OCI-LY7 (cell line): ENCODE measurements at regions not wholly inside any gene's neighbourhood (a gene's known extent, or its start where the extent isn't known, plus 50 kb on each side); places are given as distances from the start of the nearest gene placed in this dataset.

Experiments
- BruUV-seq: library from RNA; stranded (reverse); fragments of 400-500 nt; replicated peaks from 2 replicates; lab custom pipeline; 2021; lab: Mats Ljungman, UMichigan
- CTCF ChIA-PET: fragments of 300-600 bp; sonication (Branson Sonifier 250); formaldehyde crosslinking; loops from one replicate; lab custom pipeline; 2022; ENCODE audit warnings: antibody characterized with exemption; ENCODE audit not compliant: unreplicated experiment; lab: Charles Lee
- POLR2A ChIA-PET: fragments of 300-600 bp; sonication (Branson Sonifier 250); formaldehyde crosslinking; loops from one replicate; lab custom pipeline; 2022; ENCODE audit warnings: antibody characterized with exemption; lab: Charles Lee
- DNase-seq: peaks from one replicate; pipeline ENCODE4 v3.0.0-alpha.2; 2015; ENCODE audit warnings: low spot score
- H2AFZ ChIP-seq: fragments of 200-600 bp; sonication (generic), shearing (Covaris generic); 2 replicates; pipeline ENCODE4 v1.6.1; 2014; ENCODE audit warnings: mild to moderate bottlenecking, antibody characterized with exemption, low read length, moderate library complexity
- H3K27ac ChIP-seq: fragments of 200-600 bp; sonication (generic); 2 replicates; pipeline ENCODE4 v1.5.1; 2014; ENCODE audit warnings: mixed run types, low read depth, mild to moderate bottlenecking, moderate library complexity, low read length, inconsistent platforms; ENCODE audit not compliant: poor library complexity, severe bottlenecking
- H3K36me3 ChIP-seq: fragments of 200-600 bp; sonication (generic); 2 replicates; pipeline ENCODE4 v1.6.1; 2014; ENCODE audit warnings: mild to moderate bottlenecking, antibody characterized with exemption, low read length, moderate library complexity, mixed read lengths; ENCODE audit not compliant: insufficient read depth
- H3K4me1 ChIP-seq: fragments of 200-600 bp; sonication (generic); 2 replicates; pipeline ENCODE4 v1.5.1; 2014; ENCODE audit warnings: mild to moderate bottlenecking, low read length; ENCODE audit not compliant: insufficient read depth, poor library complexity, severe bottlenecking
- H3K4me2 ChIP-seq: fragments of 200-600 bp; sonication (generic); 2 replicates; pipeline ENCODE4 v1.6.1; 2014; ENCODE audit warnings: mild to moderate bottlenecking, low read length
- H3K4me3 ChIP-seq: fragments of 200-600 bp; sonication (generic); 2 replicates; pipeline ENCODE4 v1.5.1; 2014; ENCODE audit warnings: mild to moderate bottlenecking, low read depth, low read length; ENCODE audit not compliant: poor library complexity, severe bottlenecking
- H3K79me2 ChIP-seq: fragments of 200-600 bp; sonication (generic); 2 replicates; pipeline ENCODE4 v1.6.1; 2016; ENCODE audit warnings: low read depth, mild to moderate bottlenecking, low read length, moderate library complexity, mixed read lengths; ENCODE audit not compliant: insufficient read depth
- H3K9me2 ChIP-seq: fragments of 200-600 bp; sonication (generic); 2 replicates; pipeline ENCODE4 v1.6.1; 2016; ENCODE audit warnings: mild to moderate bottlenecking, low read length, mixed read lengths; ENCODE audit not compliant: insufficient read depth
- H3K9me3 ChIP-seq: fragments of 200-600 bp; sonication (generic); 2 replicates; pipeline ENCODE4 v1.6.1; 2014; ENCODE audit warnings: mild to moderate bottlenecking, mixed run types, low read length, mixed read lengths
- H4K20me1 ChIP-seq: fragments of 200-600 bp; sonication (generic); 2 replicates; pipeline ENCODE4 v1.6.1; 2014; ENCODE audit warnings: mild to moderate bottlenecking, antibody characterized with exemption, low read length, moderate library complexity, mixed read lengths; ENCODE audit not compliant: insufficient read depth
- EZH2phosphoT487 ChIP-seq: fragments of 200-600 bp; sonication (generic); IDR thresholded peaks from 2 replicates; pipeline ENCODE4 v1.6.1; 2018; ENCODE audit warnings: low read depth, borderline replicate concordance, mild to moderate bottlenecking, mixed run types, antibody characterized with exemption, low read length, moderate library complexity, mixed read lengths
- intact Hi-C: fragments of 100-400 bp; cut with micrococcal nuclease; formaldehyde crosslinking; loops from one replicate; pipeline ENCODE4 v1.10.0; 2022; ENCODE audit not compliant: unreplicated experiment
- TF ChIP-seq, protein P1 (sequence below): fragments of 200-600 bp; sonication (generic); conservative IDR thresholded peaks from 2 replicates; pipeline ENCODE4 v1.5.1; 2014; ENCODE audit warnings: mild to moderate bottlenecking, antibody characterized with exemption, low read length, moderate library complexity, mixed read lengths

DNA sequence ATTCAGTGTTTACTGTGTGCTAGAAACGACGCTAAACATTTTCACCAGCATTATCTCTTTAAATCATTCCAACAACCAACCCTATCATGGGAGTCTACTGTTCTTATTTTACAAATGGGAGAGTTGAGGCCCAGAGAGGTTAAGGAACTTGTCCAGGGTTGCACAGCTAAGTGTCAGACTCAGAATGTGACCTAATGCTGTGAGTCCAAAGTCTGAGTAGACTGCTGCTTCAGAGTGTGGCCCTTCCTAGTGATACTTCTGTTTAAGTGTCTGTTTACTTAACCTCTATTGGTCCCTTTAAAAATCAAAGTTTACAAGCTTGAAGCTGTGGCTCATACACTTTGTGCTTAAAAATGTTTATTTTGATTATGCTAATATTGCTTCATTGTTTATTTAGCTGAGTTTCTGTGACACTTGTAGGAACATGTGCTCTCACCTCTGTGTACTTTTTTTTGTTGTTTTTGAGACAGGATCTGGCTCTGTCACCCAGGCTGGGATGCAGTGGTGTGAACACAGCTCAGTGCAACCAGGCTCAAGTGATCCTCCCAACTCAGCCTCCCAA lies 84.4 kb upstream of the SYPL1 start:
- Histone ChIP-seq H4K20me1 (no peaks in the 10 kb centered on the region), H3K79me2 (no peaks in the 10 kb centered on the region), H3K4me2 (no peak overlapping the region), H3K27ac (no peak overlapping the region), H3K4me3 (no peak overlapping the region), H3K36me3 (no peaks in the 10 kb centered on the region), H3K9me3 (no peaks in the 10 kb centered on the region), H3K4me1 (no peaks in the 10 kb centered on the region), H2AFZ (no peak overlapping the region), H3K9me2 (no peaks in the 10 kb centered on the region)
- intact Hi-C loops = no loop called here
- no TSS peak for BruUV-seq
- DNase-seq = no peak
- no peak for TF ChIP-seq EZH2phosphoT487
- TF ChIP-seq, protein P1, sequence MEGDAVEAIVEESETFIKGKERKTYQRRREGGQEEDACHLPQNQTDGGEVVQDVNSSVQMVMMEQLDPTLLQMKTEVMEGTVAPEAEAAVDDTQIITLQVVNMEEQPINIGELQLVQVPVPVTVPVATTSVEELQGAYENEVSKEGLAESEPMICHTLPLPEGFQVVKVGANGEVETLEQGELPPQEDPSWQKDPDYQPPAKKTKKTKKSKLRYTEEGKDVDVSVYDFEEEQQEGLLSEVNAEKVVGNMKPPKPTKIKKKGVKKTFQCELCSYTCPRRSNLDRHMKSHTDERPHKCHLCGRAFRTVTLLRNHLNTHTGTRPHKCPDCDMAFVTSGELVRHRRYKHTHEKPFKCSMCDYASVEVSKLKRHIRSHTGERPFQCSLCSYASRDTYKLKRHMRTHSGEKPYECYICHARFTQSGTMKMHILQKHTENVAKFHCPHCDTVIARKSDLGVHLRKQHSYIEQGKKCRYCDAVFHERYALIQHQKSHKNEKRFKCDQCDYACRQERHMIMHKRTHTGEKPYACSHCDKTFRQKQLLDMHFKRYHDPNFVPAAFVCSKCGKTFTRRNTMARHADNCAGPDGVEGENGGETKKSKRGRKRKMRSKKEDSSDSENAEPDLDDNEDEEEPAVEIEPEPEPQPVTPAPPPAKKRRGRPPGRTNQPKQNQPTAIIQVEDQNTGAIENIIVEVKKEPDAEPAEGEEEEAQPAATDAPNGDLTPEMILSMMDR = no peak
- ChIA-PET POLR2A (interaction anchor here (0.7 to 1.4 kb wide), 2 partner anchors 10 to 1157 kb away, joined by 3 to 5 read pairs; no protein-coding TSS in a partner anchor), CTCF (no interaction called here)

DNA sequence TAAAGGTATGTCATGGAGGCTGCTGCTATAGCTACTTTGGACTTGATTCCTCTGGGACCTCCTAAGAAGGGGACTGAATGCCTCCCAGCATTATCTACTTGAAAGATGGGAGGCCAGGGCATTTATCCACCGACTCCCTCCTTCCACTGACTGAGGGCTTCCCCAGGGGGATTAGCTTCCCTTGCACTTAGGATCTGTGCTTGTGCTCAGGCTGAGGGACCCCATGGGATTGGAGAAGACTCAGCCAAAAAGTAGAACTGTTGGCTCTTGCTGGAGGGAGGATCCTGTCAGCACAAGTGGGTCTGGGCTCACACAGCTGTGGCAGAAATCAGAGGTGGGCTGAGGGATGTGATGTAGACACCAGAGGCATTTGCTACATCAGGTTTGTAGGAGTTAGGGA lies 81.5 kb upstream of the SYPL1 start:
- no peaks in the 10 kb centered on the region for H3K9me2 ChIP-seq
- no peak overlapping the region for H3K4me3 ChIP-seq
- ChIA-PET POLR2A (interaction anchor here (0.5 kb wide), 1 partner anchor 933 kb away, joined by 7 read pairs; no protein-coding TSS in a partner anchor), CTCF (no interaction called here)
- intact Hi-C loops = no loop called here
- H3K27ac ChIP-seq = no peak overlapping the region
- H3K36me3 ChIP-seq = no peaks in the 10 kb centered on the region
- no peaks in the 10 kb centered on the region for H3K9me3 ChIP-seq
- no peak for DNase-seq
- H3K79me2 ChIP-seq = no peaks in the 10 kb centered on the region
- no peak overlapping the region for H2AFZ ChIP-seq
- no TSS peak for BruUV-seq
- no peaks in the 10 kb centered on the region for H3K4me1 ChIP-seq
- no peaks in the 10 kb centered on the region for H4K20me1 ChIP-seq
- H3K4me2 ChIP-seq = no peak overlapping the region
- TF ChIP-seq, protein P1 = no peak
- no peak for TF ChIP-seq EZH2phosphoT487

DNA sequence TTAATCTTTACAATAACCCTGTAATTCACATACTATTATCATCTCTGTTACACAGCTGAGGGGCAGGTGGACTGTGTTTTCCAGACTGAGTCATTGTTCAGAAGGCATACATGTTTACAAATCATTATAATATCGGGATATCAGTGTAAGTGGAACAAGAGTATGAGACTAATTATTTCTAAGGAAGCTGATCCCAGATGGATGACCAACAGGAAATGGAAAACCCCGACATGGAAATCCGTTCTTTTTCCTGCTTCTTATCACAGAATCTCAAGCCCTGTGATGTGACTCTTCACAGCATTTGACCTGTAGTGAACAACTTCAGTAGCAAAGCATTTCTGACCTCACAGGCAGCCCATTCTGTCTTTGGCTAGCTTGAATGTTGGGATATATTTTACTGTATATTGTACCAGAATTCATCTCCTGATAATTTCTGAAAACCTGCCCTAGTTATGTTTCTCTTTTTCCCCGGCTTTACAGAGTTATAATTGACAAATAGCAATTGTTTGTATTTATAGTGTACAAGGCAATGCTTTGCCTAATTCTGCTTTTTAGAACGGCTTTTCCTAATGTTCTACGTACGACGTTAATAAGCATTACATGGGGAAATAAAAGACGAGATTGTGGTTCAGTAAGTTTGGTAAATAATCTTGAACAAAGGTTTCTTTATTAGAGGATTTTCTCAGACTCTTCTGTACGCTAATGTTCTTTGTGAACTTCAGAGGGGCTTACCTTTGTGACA lies 78.6 kb upstream of the SYPL1 start:
- no peak overlapping the region for H3K4me3 ChIP-seq
- H3K79me2 ChIP-seq = no peaks in the 10 kb centered on the region
- no peaks in the 10 kb centered on the region for H3K4me1 ChIP-seq
- H3K9me2 ChIP-seq = no peaks in the 10 kb centered on the region
- intact Hi-C loops = no loop called here
- H3K4me2 ChIP-seq = no peak overlapping the region
- BruUV-seq = no TSS peak
- no peaks in the 10 kb centered on the region for H3K36me3 ChIP-seq
- POLR2A ChIA-PET = interaction anchor here (0.6 kb wide), 1 partner anchor 13 kb away, joined by 3 read pairs; no protein-coding TSS in a partner anchor
- no peak overlapping the region for H3K27ac ChIP-seq
- no peaks in the 10 kb centered on the region for H4K20me1 ChIP-seq
- CTCF ChIA-PET = no interaction called here
- TF ChIP-seq, protein P1 = no peak
- TF ChIP-seq EZH2phosphoT487 = no peak
- no peak overlapping the region for H2AFZ ChIP-seq
- no peaks in the 10 kb centered on the region for H3K9me3 ChIP-seq
- no peak for DNase-seq
